SK-N-SH (cell line): ENCODE measurements at regions not wholly inside any gene's neighbourhood (a gene's known extent, or its start where the extent isn't known, plus 50 kb on each side); places are given as distances from the start of the nearest gene placed in this dataset.

Experiments
- EP300 ChIP-seq, 2 experiments: IDR thresholded peaks; 2 replicates each; pipeline versions ENCODE4 v1.4.0 to v1.6.1; 2012; ENCODE audit warnings: borderline replicate concordance in 1 of 2, low read depth in 1 of 2, low read length in 1 of 2
- FOXJ3 ChIP-seq: sonication (generic); formaldehyde crosslinking; IDR thresholded peaks from 2 replicates; pipeline ENCODE4 v1.5.1; 2020; ENCODE audit warnings: mild to moderate bottlenecking, missing genetic modification reagents
- GABPA ChIP-seq: IDR thresholded peaks from 2 replicates; pipeline ENCODE4 v1.4.0; 2012; ENCODE audit warnings: low read depth, mild to moderate bottlenecking
- POLR2AphosphoS5 ChIP-seq: IDR thresholded peaks from 2 replicates; pipeline ENCODE4 v1.6.1; 2012; ENCODE audit warnings: low read depth, low read length
- YY1 ChIP-seq: IDR thresholded peaks from 2 replicates; pipeline ENCODE4 v1.4.0; 2012; ENCODE audit warnings: low read depth, mild to moderate bottlenecking
- TF ChIP-seq, protein P1 (sequence below): fragments of 200-600 bp; sonication (generic); IDR thresholded peaks from 2 replicates; pipeline ENCODE4 v1.6.1; 2017; ENCODE audit warnings: antibody characterized with exemption, mild to moderate bottlenecking, moderate library complexity

DNA sequence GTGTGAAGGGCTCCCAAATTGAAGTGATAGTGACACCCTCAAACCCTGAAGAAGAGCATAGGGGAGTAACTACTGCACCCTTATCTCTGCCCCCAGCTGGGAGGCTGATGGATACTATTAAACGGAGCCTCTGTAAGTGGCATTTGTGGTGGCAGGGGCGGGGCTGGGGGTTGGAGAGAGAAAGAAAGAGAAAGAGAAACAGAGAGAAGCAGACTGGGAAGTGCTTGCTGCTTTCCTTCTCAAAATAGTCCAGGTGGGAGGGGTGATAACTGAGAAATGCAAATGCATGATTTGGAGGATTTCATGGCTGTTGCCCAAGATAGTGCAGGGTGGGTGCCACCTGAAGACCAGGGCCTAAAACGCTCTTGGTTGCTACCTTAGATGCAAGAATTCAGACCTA is 253.5 kb upstream of the GATB start:
- TF ChIP-seq, protein P1, sequence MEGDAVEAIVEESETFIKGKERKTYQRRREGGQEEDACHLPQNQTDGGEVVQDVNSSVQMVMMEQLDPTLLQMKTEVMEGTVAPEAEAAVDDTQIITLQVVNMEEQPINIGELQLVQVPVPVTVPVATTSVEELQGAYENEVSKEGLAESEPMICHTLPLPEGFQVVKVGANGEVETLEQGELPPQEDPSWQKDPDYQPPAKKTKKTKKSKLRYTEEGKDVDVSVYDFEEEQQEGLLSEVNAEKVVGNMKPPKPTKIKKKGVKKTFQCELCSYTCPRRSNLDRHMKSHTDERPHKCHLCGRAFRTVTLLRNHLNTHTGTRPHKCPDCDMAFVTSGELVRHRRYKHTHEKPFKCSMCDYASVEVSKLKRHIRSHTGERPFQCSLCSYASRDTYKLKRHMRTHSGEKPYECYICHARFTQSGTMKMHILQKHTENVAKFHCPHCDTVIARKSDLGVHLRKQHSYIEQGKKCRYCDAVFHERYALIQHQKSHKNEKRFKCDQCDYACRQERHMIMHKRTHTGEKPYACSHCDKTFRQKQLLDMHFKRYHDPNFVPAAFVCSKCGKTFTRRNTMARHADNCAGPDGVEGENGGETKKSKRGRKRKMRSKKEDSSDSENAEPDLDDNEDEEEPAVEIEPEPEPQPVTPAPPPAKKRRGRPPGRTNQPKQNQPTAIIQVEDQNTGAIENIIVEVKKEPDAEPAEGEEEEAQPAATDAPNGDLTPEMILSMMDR: no peak
- no peak for TF ChIP-seq GABPA
- no peak for TF ChIP-seq YY1
- no peak for TF ChIP-seq POLR2AphosphoS5
- TF ChIP-seq EP300 (IDR thresholded peaks at IDR 0.05; ENCODE audit: borderline replicate concordance in 1 of 2, low read depth in 1 of 2, low read length in 1 of 2): no peak
- no peak for TF ChIP-seq FOXJ3 (CRISPR knock-in tag)
